Esophagus squamous epithelium (tissue), 5 donors: ENCODE measurements at regions not wholly inside any gene's neighbourhood (a gene's known extent, or its start where the extent isn't known, plus 50 kb on each side); places are given as distances from the start of the nearest gene placed in this dataset.

Experiments
- DNase-seq: peaks from one replicate; lab custom pipeline; 2025; lab: John Stamatoyannopoulos, UW
- H3K27ac ChIP-seq, 4 donors: fragments of 200-600 bp; sonication (generic); one replicate each; pipeline ENCODE4 v1.5.1; 2016 to 2019; ENCODE audit warnings: mild to moderate bottlenecking in 1 of 4
- H3K27me3 ChIP-seq, 4 donors: fragments of 200-600 bp; sonication (generic); 1 replicate in 3 of 4; 2 replicates in 1 of 4; pipeline versions ENCODE4 v1.5.1 to v1.6.0; 2017 to 2021; ENCODE audit warnings: antibody characterized with exemption in 1 of 4
- H3K36me3 ChIP-seq, 3 donors: fragments of 200-600 bp; sonication (generic); one replicate each; pipeline ENCODE4 v1.5.1; 2016 to 2019
- H3K4me1 ChIP-seq, 3 donors: fragments of 200-600 bp; sonication (generic); one replicate each; pipeline ENCODE4 v1.5.1; 2017 to 2019
- H3K4me3 ChIP-seq, 4 donors: fragments of 200-600 bp; sonication (generic); 1 replicate in 3 of 4; 2 replicates in 1 of 4; pipeline ENCODE4 v1.5.1; 2016 to 2019; ENCODE audit warnings: mild to moderate bottlenecking in 2 of 4, moderate library complexity in 1 of 4
- H3K9me3 ChIP-seq, 3 donors: fragments of 200-600 bp; sonication (generic); one replicate each; pipeline ENCODE4 v1.5.1; 2016 to 2019
- CTCF ChIP-seq, 6 experiments: fragments of 450-650 bp in 4 of 6; fragments of 200-600 bp in 2 of 6; sonication (generic) in 2 of 6; IDR thresholded peaks; one replicate each; pipeline ENCODE4 v1.5.1; 2016 to 2019; ENCODE audit warnings: antibody characterized with exemption in 6 of 6, mild to moderate bottlenecking in 4 of 6, moderate library complexity in 4 of 6
- POLR2A ChIP-seq, 4 donors: fragments of 450-650 bp; IDR thresholded peaks; one replicate each; pipeline ENCODE4 v1.6.1; 2017; ENCODE audit warnings: antibody characterized with exemption in 4 of 4, mild to moderate bottlenecking in 4 of 4, moderate library complexity in 3 of 4
- WGBS, 2 donors: methylation state at CpG; one replicate each; pipeline ENCODE4 v1.1.5; 2018; 5-methylcytosine and 5-hydroxymethylcytosine counted together
- intact Hi-C: fragments of 100-400 bp; cut with DNase I; formaldehyde crosslinking; loops from one replicate; pipeline ENCODE4 v1.15.0; 2022
- donor health status: DM: yes; HTN: yes; CAD: no.

DNA sequence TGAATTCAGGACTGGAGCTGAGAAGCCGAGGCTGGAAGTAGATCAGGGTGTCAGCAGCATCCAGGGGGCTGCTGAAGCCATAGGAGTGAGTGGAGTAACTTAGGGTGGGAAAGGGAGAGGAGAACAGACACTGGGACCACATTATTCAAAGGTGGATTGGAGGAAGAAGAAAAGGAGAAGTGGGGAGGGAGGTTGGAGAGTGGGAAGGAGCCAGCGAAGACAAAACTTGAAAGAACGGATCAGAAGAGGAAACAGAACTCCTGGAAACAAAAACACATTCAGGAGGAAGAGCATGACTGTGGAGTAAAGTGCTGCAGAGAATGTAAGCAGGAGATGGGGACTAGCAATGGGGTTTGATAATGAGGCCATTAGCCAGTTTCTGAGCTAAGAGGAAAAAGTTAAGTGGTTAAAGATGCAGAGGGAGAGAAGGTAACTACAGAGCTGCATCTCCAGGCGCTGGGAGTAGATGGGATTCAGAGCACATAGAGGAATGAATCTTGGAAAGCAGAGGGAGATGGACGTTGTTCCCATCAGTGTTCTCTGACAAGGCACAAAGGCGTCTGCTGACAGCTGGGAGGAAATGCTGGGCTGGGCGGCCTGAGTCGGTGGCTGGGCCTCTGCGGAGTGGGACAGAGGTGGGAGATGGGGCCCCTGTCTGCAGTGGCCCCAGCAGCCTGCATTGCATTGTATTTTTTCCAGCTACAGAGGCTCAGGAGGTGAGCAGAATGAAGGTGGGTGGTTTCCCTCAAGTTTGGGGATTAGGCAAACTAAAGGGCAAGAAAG lies 63.1 kb upstream of the LEP start:
- Histone ChIP-seq H3K4me1 (no peaks in the 10 kb centered on the region), H3K9me3 (no peaks in the 10 kb centered on the region), H3K27ac (no peak overlapping the region), H3K27me3 (peaks cover 0 to 70% (median 0%) of the 10 kb centered on the region in 4 donors), H3K4me3 (no peak overlapping the region), H3K36me3 (no peaks in the 10 kb centered on the region)
- no peak for DNase-seq
- WGBS, 2 donors: 52 to 60% methylated on average over 9 of the region's 9 CpGs
- intact Hi-C loops: no loop called here
- no peak for TF ChIP-seq POLR2A (IDR thresholded peaks at IDR 0.05)
- no peak for TF ChIP-seq CTCF (IDR thresholded peaks at IDR 0.05)

DNA sequence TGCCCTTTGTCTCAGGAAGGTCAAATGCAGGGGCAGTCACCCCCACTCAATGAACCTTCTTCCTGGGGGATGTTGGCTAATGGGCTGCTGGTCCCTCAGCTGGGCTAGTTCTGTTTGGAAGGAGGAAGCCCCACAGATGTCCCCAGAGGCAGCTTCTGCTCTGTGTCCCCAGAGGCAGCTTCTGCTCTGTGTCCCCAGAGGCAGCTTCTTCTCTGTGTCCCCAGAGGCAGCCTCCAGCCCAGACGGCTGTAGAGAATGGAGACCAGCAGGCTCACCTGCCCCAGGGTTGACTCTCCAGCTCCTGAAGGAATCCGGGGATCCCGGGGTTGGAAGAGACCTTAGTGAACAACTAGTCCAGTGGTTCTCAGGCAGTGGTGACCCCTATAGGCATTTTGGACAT lies 62.5 kb upstream of the LEP start:
- no peaks in the 10 kb centered on the region for H3K9me3 ChIP-seq
- H3K27ac ChIP-seq: no peak overlapping the region
- TF ChIP-seq CTCF (IDR thresholded peaks at IDR 0.05) (no peak), POLR2A (IDR thresholded peaks at IDR 0.05) (no peak)
- H3K4me1 ChIP-seq: no peaks in the 10 kb centered on the region
- H3K36me3 ChIP-seq: no peaks in the 10 kb centered on the region
- WGBS, 2 donors: 84% methylated on average over 3 of the region's 3 CpGs; no CpG with 5 or more reads in 1 of the 2 donors
- H3K4me3 ChIP-seq: no peak overlapping the region
- peaks cover 0 to 67% (median 0%) of the 10 kb centered on the region in 4 donors for H3K27me3 ChIP-seq
- no peak for DNase-seq
- intact Hi-C loops: no loop called here

DNA sequence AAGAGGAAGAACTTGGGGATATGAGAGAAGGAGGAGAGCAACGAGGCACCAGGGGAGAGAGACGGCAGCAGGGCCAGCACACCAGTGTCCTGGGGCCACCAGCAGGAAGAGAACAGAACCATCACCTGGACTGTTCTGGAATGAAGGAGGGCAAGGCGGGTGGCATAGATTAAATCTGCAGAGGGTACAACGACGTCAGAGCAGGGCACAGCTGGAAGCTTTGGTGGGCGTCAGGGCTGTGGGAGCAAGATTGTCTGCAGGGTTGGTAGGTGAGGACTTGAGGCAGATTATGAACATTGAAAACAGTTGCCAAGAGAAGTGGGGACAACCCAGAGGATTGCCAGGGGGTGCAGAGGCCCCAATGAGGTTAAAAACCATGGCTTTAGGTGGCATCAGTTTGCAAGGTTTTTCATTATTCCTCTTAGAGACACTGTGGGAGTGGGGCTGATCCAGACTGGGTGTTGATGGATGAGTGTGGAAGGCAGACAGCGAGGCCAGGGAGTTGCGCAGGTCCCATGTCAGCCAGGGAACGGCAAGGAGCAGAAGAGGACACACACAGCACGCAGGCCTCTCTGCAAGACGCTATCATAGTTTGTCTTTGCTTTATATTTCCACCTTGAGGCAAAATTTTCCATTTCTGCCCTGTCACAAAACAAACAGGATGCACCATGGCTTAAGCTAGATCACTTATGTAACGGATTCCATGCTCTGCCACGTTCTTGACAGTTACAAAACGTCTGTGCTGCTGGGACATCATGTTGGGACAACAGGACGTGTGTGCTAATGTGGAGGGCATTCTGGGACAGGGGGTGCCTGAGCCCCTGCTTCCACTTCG lies 52.5 kb upstream of the LEP start:
- no peaks in the 10 kb centered on the region for H3K4me1 ChIP-seq
- peaks cover 0 to 71% (median 2%) of the 10 kb centered on the region in 4 donors for H3K27me3 ChIP-seq
- no peak for DNase-seq
- intact Hi-C loops: no loop called here
- H3K27ac ChIP-seq: no peak overlapping the region
- H3K9me3 ChIP-seq: no peaks in the 10 kb centered on the region
- TF ChIP-seq POLR2A (IDR thresholded peaks at IDR 0.05): no peak
- TF ChIP-seq CTCF (IDR thresholded peaks at IDR 0.05): no peak
- no peak overlapping the region for H3K4me3 ChIP-seq
- no peaks in the 10 kb centered on the region for H3K36me3 ChIP-seq
- 63 to 72% methylated on average over 13 to 16 of the region's 16 CpGs for WGBS, 2 donors

DNA sequence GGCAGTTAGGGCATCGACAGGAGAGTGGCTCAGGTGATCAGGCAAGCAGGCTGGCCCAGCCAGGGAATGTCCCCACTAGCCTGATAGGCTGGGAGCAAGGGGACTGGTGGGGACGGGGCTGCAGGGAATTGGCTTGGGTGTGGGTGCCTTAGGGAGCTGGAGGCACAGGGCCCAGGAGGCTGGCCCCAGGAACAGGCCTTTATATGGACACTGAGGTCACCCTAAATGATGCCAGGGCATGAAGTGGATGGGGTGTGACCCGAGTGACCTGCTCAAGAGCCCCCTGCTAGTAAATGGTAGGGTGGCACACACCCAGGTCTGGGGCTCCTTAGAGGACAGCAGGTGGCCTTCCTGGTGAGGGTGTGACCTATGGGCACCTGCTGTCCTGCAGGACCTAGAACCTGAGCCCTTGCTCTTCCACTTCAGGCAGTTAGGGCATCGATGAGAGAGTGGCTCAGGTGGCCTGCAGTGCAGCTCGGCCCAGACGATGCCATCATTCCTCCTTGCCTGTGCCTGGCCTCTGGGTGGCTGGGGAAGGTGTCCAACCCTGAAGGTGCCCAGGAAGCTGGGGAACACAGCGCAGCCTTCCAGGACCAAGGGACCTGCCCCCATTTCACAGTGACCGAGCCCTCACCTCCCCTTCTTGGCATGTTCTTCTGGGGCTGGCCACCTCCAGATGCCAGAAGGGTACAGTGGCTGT lies 51.7 kb upstream of the LEP start:
- no peaks in the 10 kb centered on the region for H3K4me1 ChIP-seq
- no peak for DNase-seq
- peaks cover 0 to 71% (median 2%) of the 10 kb centered on the region in 4 donors for H3K27me3 ChIP-seq
- TF ChIP-seq POLR2A (IDR thresholded peaks at IDR 0.05) (no peak), CTCF (IDR thresholded peaks at IDR 0.05) (no peak)
- peaks cover 0 to 5% (median 2%) of the 10 kb centered on the region in 3 donors for H3K9me3 ChIP-seq
- intact Hi-C loops: no loop called here
- no peaks in the 10 kb centered on the region for H3K36me3 ChIP-seq
- no peak overlapping the region for H3K4me3 ChIP-seq
- no peak overlapping the region for H3K27ac ChIP-seq
- 83 to 90% methylated on average over 2 to 4 of the region's 8 CpGs for WGBS, 2 donors
